Thyroid gland (tissue), 4 donors: ENCODE measurements at regions not wholly inside any gene's neighbourhood (a gene's known extent, or its start where the extent isn't known, plus 50 kb on each side); places are given as distances from the start of the nearest gene placed in this dataset.

ENCODE experiments used
- DNase-seq, 2 donors: peaks; one replicate each; pipeline ENCODE4 v3.0.0-alpha.2; 2019
- H3K27ac ChIP-seq, 3 donors: fragments of 200-600 bp; sonication (generic); 1 replicate in 2 of 3; 2 replicates in 1 of 3; pipeline ENCODE4 v1.5.1; 2016 to 2019; ENCODE audit warnings: mild to moderate bottlenecking in 1 of 3, moderate library complexity in 1 of 3
- H3K27me3 ChIP-seq: fragments of 200-600 bp; sonication (generic); one replicate; pipeline ENCODE4 v1.5.1; 2019
- H3K36me3 ChIP-seq, 2 donors: fragments of 200-600 bp; sonication (generic); one replicate each; pipeline ENCODE4 v1.5.1; 2016 to 2019
- H3K4me1 ChIP-seq, 2 donors: fragments of 200-600 bp; sonication (generic); one replicate each; pipeline ENCODE4 v1.5.1; 2017 to 2019
- H3K4me3 ChIP-seq, 3 donors: fragments of 200-600 bp; sonication (generic); replicated peaks in 1 of 3; 1 replicate in 2 of 3; 2 replicates in 1 of 3; pipeline ENCODE4 v1.5.1; 2016; ENCODE audit warnings: mild to moderate bottlenecking in 1 of 3
- H3K9me3 ChIP-seq: fragments of 200-600 bp; sonication (generic); one replicate; pipeline ENCODE4 v1.5.1; 2017
- POLR2A ChIP-seq, 2 donors: fragments of 450-650 bp; IDR thresholded peaks; one replicate each; pipeline ENCODE4 v1.6.1; 2017; ENCODE audit warnings: antibody characterized with exemption in 2 of 2, mild to moderate bottlenecking in 2 of 2, moderate library complexity in 1 of 2
- WGBS, 2 donors: methylation state at CpG; one replicate each; pipeline ENCODE4 v1.1.5; 2017; 5-methylcytosine and 5-hydroxymethylcytosine counted together
- intact Hi-C: fragments of 100-400 bp; cut with DNase I; formaldehyde crosslinking; loops from one replicate; pipeline ENCODE4 v1.15.1; 2023
- TF ChIP-seq, protein P1 (sequence below), 6 experiments: fragments of 200-600 bp in 3 of 6; fragments of 450-650 bp in 3 of 6; sonication (generic) in 3 of 6; IDR thresholded peaks; one replicate each; pipeline ENCODE4 v1.5.1; 2016 to 2019; ENCODE audit warnings: antibody characterized with exemption in 6 of 6, mild to moderate bottlenecking in 2 of 6, inconsistent platforms in 1 of 6, moderate library complexity in 1 of 6

DNA sequence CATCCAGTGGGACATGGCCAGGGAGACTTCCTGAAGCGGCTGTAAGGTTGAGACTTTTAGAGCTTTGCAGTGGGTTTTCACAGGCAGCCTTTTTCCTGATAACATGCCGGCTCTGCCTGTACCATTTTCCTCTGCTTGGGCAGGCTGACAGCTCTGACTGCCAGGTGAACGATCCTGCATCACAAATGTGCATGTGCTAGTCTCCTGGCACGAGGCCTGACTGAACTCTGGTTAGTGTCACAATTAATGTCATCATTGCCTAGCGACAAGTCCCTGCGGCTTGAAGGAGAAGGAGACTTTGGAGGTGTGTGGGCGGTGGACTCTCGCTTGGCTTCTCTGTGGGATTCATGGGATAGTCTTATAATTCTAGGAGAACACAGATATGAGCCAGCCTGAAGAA is 783.6 kb upstream of the TSPY4 start:
- H3K4me3 ChIP-seq: no peak overlapping the region
- no peaks in the 10 kb centered on the region for H3K9me3 ChIP-seq
- intact Hi-C loops: no loop called here
- TF ChIP-seq, protein P1, sequence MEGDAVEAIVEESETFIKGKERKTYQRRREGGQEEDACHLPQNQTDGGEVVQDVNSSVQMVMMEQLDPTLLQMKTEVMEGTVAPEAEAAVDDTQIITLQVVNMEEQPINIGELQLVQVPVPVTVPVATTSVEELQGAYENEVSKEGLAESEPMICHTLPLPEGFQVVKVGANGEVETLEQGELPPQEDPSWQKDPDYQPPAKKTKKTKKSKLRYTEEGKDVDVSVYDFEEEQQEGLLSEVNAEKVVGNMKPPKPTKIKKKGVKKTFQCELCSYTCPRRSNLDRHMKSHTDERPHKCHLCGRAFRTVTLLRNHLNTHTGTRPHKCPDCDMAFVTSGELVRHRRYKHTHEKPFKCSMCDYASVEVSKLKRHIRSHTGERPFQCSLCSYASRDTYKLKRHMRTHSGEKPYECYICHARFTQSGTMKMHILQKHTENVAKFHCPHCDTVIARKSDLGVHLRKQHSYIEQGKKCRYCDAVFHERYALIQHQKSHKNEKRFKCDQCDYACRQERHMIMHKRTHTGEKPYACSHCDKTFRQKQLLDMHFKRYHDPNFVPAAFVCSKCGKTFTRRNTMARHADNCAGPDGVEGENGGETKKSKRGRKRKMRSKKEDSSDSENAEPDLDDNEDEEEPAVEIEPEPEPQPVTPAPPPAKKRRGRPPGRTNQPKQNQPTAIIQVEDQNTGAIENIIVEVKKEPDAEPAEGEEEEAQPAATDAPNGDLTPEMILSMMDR (IDR thresholded peaks at IDR 0.05): no peak
- no peak for TF ChIP-seq POLR2A (IDR thresholded peaks at IDR 0.05)
- H3K27ac ChIP-seq: no peak overlapping the region
- H3K36me3 ChIP-seq: no peaks in the 10 kb centered on the region
- DNase-seq: no peak
- no peaks in the 10 kb centered on the region for H3K4me1 ChIP-seq
- H3K27me3 ChIP-seq: no peaks in the 10 kb centered on the region
- 78 to 83% methylated on average over 3 to 8 of the region's 8 CpGs for WGBS, 2 donors

DNA sequence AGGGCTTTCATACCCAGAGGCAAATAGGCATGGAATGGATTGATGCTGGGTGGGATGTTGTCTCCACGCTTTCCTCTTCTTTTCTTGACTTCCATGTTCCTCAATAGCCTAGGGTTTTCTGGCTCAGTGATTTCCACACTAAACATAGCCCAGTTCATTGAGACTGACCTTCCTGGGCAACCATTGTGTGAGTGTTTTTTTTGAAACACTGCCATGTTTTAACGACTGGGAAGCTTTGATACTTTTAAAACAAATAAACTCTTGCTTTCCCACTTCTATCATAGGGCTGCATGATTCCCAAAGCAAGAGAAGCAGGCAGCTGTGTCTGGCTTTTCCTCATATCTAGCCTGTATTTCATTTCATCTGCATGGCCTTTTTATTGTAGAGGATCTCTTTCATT is 775.9 kb upstream of the TSPY4 start:
- intact Hi-C loops: no loop called here
- 28 to 29% methylated on average over 2 of the region's 2 CpGs for WGBS, 2 donors
- H3K4me1 ChIP-seq: no peaks in the 10 kb centered on the region

DNA sequence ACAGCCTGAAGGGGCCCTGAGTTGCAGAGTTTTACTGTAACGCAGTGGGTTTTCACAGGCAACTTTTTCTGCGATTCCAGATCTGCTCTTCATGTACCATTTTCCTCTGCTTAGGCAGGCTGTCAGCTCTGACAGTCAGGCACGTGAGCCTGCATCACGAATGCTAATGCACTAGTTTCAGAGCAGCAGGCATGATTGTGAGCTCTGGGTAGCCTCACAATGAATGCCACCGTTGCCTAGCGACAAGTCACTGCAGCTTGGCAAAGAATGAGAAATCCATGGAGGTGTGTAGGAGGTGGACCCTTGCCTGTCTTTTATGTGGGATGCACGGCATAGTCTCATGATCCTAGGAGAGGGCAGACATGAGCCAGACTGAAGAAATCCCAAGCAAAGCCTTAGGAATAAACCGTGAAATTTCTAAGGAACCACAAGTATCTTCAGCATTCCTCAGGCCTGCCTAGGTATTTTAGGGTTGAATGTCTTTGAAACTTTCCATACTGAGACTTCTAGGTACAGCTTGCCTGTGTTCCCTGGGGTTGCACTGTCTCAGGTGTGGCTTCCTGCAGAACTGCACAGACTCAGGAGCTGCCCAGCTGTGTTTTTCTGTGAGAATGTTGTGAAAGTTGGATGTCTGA is 774.7 kb upstream of the TSPY4 start:
- Histone ChIP-seq H3K4me3 (no peak overlapping the region), H3K27me3 (no peaks in the 10 kb centered on the region), H3K9me3 (no peaks in the 10 kb centered on the region), H3K36me3 (no peaks in the 10 kb centered on the region), H3K4me1 (no peaks in the 10 kb centered on the region), H3K27ac (no peak overlapping the region)
- TF ChIP-seq, protein P1 (IDR thresholded peaks at IDR 0.05): no peak
- TF ChIP-seq POLR2A (IDR thresholded peaks at IDR 0.05): no peak
- no peak for DNase-seq
- intact Hi-C loops: no loop called here
- 65 to 72% methylated on average over 4 to 5 of the region's 8 CpGs for WGBS, 2 donors

More for the DNA sequence above, 775.9 kb upstream of the TSPY4 start:
- H3K36me3 ChIP-seq: no peaks in the 10 kb centered on the region
- no peak overlapping the region for H3K27ac ChIP-seq
- no peak for TF ChIP-seq POLR2A (IDR thresholded peaks at IDR 0.05)
- TF ChIP-seq, protein P1 (IDR thresholded peaks at IDR 0.05): no peak
- H3K9me3 ChIP-seq: no peaks in the 10 kb centered on the region
- no peaks in the 10 kb centered on the region for H3K27me3 ChIP-seq
- no peak overlapping the region for H3K4me3 ChIP-seq
- DNase-seq: no peak

DNA sequence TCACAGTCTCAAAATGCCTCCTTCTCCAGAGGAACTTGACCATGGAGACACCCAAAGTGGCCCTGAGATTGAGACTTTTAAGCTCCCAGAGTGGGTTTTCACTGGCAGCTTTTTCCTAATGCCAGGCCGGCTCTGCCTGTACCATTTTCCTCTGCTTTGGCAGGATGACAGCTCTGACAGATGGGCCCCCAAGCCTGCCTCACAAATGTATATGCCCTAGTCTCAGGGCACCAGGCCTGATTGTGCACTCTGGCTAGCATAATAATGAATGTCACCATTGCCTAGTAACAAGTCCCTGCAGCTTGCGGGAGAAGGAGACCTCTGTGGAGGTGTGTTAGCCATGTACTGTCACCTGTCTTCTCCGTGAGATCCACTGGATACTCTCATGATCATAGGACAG is 772.8 kb upstream of the TSPY4 start:
- TF ChIP-seq POLR2A (IDR thresholded peaks at IDR 0.05): no peak
- TF ChIP-seq, protein P1 (IDR thresholded peaks at IDR 0.05): no peak
- intact Hi-C loops: no loop called here
- H3K9me3 ChIP-seq: no peaks in the 10 kb centered on the region
- no peak for DNase-seq
- H3K36me3 ChIP-seq: no peaks in the 10 kb centered on the region
- H3K4me1 ChIP-seq: no peaks in the 10 kb centered on the region
- H3K4me3 ChIP-seq: no peak overlapping the region
- H3K27me3 ChIP-seq: no peaks in the 10 kb centered on the region
- no peak overlapping the region for H3K27ac ChIP-seq
- 89 to 90% methylated on average over 3 of the region's 3 CpGs for WGBS, 2 donors

DNA sequence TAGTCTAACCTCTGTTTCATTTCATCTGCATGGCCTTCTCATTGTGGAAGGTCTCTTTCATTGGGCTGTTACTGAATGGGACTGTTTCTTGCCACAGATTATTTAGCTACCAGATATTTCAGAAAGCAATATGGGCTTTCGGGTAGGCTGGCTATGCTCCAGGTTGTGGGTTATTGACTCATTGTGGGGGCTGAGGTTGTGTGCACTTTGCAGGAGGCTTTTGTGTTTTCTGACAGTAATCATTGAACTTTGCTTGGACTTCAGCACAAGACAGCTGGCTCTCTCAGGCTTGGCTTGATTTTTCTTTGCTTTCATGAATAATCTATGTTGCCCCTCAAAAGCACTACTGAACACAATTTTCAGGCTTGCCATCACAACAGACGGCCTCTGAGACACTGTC is 771.1 kb upstream of the TSPY4 start:
- intact Hi-C loops: no loop called here
- Histone ChIP-seq H3K27me3 (no peaks in the 10 kb centered on the region), H3K27ac (no peak overlapping the region), H3K36me3 (no peaks in the 10 kb centered on the region), H3K4me1 (no peaks in the 10 kb centered on the region), H3K9me3 (no peaks in the 10 kb centered on the region), H3K4me3 (no peak overlapping the region)
- TF ChIP-seq, protein P1 (IDR thresholded peaks at IDR 0.05): no peak
- TF ChIP-seq POLR2A (IDR thresholded peaks at IDR 0.05): no peak
- DNase-seq: no peak
- WGBS, 2 donors: 63 to 88% methylated on average over 1 to 2 of the region's 2 CpGs
